ENCODE measurements at regions not wholly inside any gene's neighbourhood (a gene's known extent, or its start where the extent isn't known, plus 50 kb on each side); places are given as distances from the start of the nearest gene placed in this dataset.
"Not testable (repeated sequence)": the region's sequence is repeated elsewhere in the genome, so short reads cannot be mapped to it uniquely, and the experiment has no call there.

GRCh38 chr6:144365271-144365670, 80.1 kb downstream of the UTRN start:
- no peak overlapping the region for H3K27ac Mint-ChIP-seq

GRCh38 chr6:144369696-144370095, 84.6 kb downstream of the UTRN start:
- Mint-ChIP-seq H3K9me3 (peaks cover 22% of the 10 kb centered on the region), H3K36me3 (peaks cover 21% of the 10 kb centered on the region), H3K4me1 (peaks cover 11% of the 10 kb centered on the region)
- DNase-seq (ENCODE audit: low spot score); H3K27me3 Mint-ChIP-seq (ENCODE audit: low read depth); ATAC-seq; H3K4me3 Mint-ChIP-seq; H3K27ac Mint-ChIP-seq; CTCF ChIA-PET; POLR2A ChIA-PET: not testable (repeated sequence)

More at GRCh38 chr6:144365271-144365670, 80.1 kb downstream of the UTRN start:
- H3K9me3 Mint-ChIP-seq, result peaks cover 15% of the 10 kb centered on the region
- DNase-seq (ENCODE audit: low spot score) (no peak), ATAC-seq (no peak)
- ChIA-PET CTCF (no interaction called here), POLR2A (no interaction called here)
- H3K4me1 Mint-ChIP-seq, result peaks cover 34% of the 10 kb centered on the region
- TF ChIP-seq NFE2L1 (CRISPR knock-in tag; IDR thresholded peaks at IDR 0.05) (no peak), ZMAT4 (CRISPR knock-in tag; IDR thresholded peaks at IDR 0.05) (no peak), ZNF121 (CRISPR knock-in tag; IDR thresholded peaks at IDR 0.05) (no peak), ZNF232 (CRISPR knock-in tag; IDR thresholded peaks at IDR 0.05) (no peak), ESRRA (CRISPR knock-in tag; IDR thresholded peaks at IDR 0.05; ENCODE audit: borderline replicate concordance) (no peak), MXD4 (CRISPR knock-in tag; IDR thresholded peaks at IDR 0.05; ENCODE audit: borderline replicate concordance) (no peak), TP53 (CRISPR knock-in tag; IDR thresholded peaks at IDR 0.05) (no peak), GRHL2 (CRISPR knock-in tag; IDR thresholded peaks at IDR 0.05; ENCODE audit: insufficient replicate concordance, severe bottlenecking) (no peak), FOXK1 (CRISPR knock-in tag; IDR thresholded peaks at IDR 0.05) (no peak), AFF4 (CRISPR knock-in tag; IDR thresholded peaks at IDR 0.05; ENCODE audit: borderline replicate concordance) (no peak), PRRX2 (CRISPR knock-in tag; IDR thresholded peaks at IDR 0.05) (no peak), HMGA2 (CRISPR knock-in tag; IDR thresholded peaks at IDR 0.05) (no peak), USF2 (CRISPR knock-in tag; IDR thresholded peaks at IDR 0.05) (no peak), PREB (CRISPR knock-in tag; IDR thresholded peaks at IDR 0.05; ENCODE audit: borderline replicate concordance) (no peak)
- H3K36me3 Mint-ChIP-seq, result peaks cover 14% of the 10 kb centered on the region
- H3K27me3 Mint-ChIP-seq (ENCODE audit: low read depth), result no peaks in the 10 kb centered on the region
- H3K4me3 Mint-ChIP-seq, result no peak overlapping the region

- Mint-ChIP-seq H3K36me3 (peaks cover 21% of the 10 kb centered on the region), H3K9me3 (peaks cover 22% of the 10 kb centered on the region), H3K27ac (peak overlapping the region; percentile 32; the same call in 1 of the 2 replicates), H3K27me3 (ENCODE audit: low read depth) (no peaks in the 10 kb centered on the region), H3K4me1 (peaks cover 9% of the 10 kb centered on the region), H3K4me3 (no peak overlapping the region)
- ChIA-PET POLR2A (no interaction called here), CTCF (no interaction called here)
- DNase-seq (ENCODE audit: low spot score) (no peak), ATAC-seq (no peak)
- TF ChIP-seq ZNF671 (CRISPR knock-in tag; IDR thresholded peaks at IDR 0.05), result no peak
Measured at GRCh38 chr6:144372116-144372515, 87.0 kb downstream of the UTRN start.

All from WTC11 (cell line).